ENCODE measurements at regions not wholly inside any gene's neighbourhood (a gene's known extent, or its start where the extent isn't known, plus 50 kb on each side); places are given as distances from the start of the nearest gene placed in this dataset.

DNA sequence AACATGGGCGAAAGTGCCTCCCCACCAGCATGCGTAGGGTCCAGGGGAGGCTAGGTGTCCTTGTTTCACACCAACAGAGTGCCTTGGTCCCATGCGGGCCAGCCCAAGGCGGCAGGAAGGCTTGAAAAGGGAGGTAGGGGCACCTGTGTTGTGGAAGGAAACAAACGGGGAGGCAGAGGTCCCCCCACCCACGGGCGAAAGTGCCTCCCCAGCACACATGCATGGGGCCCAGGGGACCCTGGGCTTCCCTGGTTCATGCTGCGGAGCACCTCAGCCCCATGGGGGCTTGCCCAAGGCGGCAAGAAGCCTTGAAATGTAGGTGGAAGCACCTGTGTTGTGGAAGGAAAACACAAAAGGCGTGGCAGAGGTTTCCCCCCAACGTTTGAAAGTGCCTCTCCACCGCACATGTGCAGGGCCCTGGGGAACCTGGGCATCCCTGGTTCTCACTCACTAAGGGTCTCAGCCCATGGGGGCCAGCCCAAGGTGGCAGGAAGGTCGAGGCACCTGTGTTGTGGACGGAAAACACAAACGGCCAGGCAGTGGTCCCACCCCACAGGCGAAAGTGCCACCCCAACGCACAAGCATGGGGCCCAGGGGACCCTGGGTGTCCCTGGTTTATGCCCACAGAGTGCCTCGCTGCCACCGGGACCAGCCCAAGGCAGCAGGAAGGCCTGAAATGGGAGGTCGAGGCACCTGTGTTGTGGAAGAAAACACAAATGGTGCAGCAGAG, 374.7 kb downstream of the ALG10 start:
- in situ Hi-C loops (cut with HindIII; ENCODE audit: low pct_unique_long_range_greater_than_20kb, low sequenced_read_pairs) = no loop called here
- no peak for DNase-seq (ENCODE audit: low read depth in 1 of 2, low spot score in 1 of 2)

DNA sequence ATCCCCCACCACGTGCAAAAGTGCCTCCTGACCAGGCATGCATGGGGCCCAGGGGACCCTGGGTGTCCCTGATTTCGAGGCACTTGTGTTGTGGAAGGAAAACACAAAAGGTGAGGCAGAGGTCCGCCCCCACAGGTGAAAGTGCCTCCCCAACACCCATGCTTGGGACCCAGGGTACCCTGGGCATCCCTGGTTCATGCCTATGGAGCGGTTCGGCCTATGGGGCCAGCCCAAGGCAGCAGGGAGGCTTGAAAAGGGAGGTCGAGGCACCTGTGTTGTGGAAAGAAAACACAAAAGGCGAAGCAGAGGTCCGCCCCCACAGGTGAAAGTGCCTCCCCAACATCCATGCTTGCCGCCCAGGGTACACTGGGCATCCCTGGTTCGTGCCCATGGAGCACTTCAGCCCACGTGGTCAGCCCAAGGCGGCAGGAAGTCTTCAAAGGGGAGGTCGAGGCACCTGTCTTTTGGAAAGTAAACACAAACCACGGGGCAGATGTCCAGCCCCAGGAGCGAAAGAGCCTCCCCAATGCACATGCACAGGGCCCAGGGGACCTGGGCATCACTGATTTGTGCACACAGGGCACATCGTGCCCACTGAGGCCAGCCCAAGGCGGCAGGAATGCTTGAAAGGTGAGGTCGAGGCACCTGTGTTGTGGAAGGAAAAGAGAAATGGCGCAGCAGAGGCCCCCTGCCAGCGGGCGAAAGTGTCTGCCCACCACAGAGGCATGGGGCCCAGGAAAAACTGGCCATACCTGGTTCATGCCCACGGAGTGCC, 375.5 kb downstream of the ALG10 start:
- in situ Hi-C loops (cut with HindIII; ENCODE audit: low pct_unique_long_range_greater_than_20kb, low sequenced_read_pairs) = no loop called here
- DNase-seq (ENCODE audit: low read depth in 1 of 2, low spot score in 1 of 2) = no peak
- TF ChIP-seq JUND (IDR thresholded peaks at IDR 0.05; ENCODE audit: low read depth) = no peak

More for the DNA sequence above, 374.7 kb downstream of the ALG10 start:
- no peak for TF ChIP-seq JUND (IDR thresholded peaks at IDR 0.05; ENCODE audit: low read depth)

DNA sequence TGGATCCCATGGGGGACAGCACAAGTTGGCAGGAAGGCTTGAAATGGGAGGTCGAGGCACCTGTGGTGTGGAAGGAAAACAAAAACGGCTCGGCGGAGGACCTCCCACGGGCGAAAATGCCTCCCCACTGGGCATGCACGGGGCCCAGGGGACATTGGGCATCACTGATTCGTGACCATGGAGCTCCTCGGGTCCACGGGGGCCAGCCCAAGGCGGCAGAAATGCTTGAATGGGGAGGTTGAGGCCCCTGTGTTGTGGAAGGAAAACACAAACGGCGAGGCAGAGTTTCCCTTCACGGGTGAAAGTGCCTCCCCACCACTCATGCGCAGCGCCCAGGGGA, 376.0 kb downstream of the ALG10 start:
- TF ChIP-seq JUND (IDR thresholded peaks at IDR 0.05; ENCODE audit: low read depth) = no peak
- in situ Hi-C loops (cut with HindIII; ENCODE audit: low pct_unique_long_range_greater_than_20kb, low sequenced_read_pairs) = no loop called here
- no peak for DNase-seq (ENCODE audit: low read depth in 1 of 2, low spot score in 1 of 2)

DNA sequence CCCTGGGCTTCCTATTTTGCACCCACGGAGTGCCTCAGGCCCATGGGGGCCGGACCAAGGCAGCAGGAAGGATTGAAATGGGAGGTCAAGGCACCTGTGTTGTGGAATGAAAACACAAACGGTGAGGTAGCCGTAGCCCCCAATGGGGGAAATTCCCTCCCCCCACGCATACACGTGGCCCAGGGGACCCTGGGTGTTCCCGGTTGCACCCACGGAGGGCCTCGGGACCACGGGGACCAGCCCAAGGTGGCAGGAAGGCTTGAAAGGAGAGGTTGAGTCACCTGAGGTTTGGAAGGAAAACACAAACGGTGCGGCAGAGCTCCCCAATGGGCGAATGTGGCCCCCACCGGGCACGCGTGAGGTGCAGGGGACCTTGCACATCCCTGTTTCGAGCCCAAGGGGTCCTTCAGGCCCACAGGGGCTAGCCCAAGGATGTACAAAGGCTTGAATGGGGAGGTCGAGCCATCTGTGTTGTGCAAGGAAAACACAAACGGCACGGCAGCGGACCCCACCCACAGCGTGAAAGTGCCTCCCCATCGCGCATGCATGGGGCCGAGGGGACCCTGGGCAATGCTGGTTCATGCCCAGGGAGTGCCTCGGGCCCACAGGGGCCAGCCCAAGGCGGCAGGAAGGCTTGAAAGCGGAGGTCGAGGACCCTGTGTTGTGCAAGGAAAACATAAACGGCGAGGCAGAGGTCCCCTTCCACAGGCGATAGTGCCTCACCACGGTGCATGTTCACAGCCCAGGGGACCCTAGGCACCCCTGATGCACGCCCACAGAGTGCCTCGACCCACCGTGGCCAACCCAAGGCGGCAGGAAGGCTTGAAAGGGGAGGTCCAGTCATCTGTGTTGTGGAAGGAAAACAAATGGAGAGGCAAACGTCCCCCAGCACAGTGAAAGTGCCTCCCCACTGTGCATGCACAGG, 376.7 kb downstream of the ALG10 start:
- in situ Hi-C loops (cut with HindIII; ENCODE audit: low pct_unique_long_range_greater_than_20kb, low sequenced_read_pairs) = no loop called here
- no peak for TF ChIP-seq JUND (IDR thresholded peaks at IDR 0.05; ENCODE audit: low read depth)
- no peak for DNase-seq (ENCODE audit: low read depth in 1 of 2, low spot score in 1 of 2)

DNA sequence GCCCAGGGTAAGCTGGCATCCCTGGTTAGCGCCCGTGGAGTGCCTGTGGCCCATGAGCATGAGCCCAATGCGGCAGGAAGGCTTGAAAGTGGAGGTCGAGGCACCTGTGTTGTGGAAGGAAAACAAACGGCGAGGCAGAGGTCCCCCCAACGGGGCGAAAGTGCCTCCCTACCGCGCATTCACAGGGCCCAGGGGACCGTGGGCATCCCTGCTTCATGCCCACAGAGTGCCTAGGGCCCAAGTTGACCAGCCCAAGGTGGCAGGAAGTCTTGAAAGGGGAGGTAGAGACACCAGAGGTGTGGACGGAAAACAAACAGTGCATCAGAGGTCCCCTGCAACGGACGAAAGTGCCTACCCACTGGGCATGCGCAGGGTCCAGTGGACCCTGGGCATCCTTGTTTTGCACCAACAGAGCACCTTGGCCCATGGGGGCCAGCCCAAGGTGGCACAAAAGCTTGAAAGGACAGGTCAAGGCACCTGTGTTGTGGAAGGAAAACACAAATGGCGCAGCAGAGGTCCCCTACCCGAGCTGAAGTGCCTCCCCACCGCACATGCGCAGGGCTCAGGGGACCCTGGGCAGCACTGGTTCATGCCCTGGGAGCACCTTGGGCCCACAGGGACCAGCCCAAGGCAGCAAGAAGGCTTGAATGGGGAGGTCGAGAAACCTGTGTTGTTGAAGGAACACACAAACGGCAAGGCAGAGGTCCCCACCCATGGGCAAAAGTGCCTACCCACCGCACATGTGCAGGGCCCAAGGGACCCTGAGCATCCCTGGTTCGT, 377.5 kb downstream of the ALG10 start:
- in situ Hi-C loops (cut with HindIII; ENCODE audit: low pct_unique_long_range_greater_than_20kb, low sequenced_read_pairs) = no loop called here
- TF ChIP-seq JUND (IDR thresholded peaks at IDR 0.05; ENCODE audit: low read depth) = no peak
- no peak for DNase-seq (ENCODE audit: low read depth in 1 of 2, low spot score in 1 of 2)

DNA sequence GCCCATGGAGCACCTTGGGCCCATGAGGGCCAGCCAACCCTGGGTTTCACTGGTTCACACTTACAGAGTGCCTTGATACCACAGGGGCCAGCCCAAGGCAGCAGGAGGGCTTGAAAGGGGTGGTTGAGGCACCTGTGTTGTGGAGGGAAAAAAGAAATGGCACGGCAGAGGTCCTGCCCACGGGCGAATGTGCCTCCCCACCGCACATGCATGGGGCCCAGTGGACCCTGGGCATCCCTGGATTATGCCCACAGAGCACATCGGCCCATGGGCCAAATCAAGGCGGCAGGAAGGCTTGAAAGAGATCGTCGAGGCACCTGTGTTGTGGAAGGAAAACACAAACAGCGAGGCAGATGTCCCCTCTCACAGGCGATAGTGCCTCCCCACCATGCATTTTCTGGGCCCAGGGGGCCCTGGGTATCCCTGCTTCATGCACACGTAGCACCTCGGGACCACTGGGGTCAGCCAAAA, 378.1 kb downstream of the ALG10 start:
- no peak for TF ChIP-seq JUND (IDR thresholded peaks at IDR 0.05; ENCODE audit: low read depth)
- DNase-seq (ENCODE audit: low read depth in 1 of 2, low spot score in 1 of 2) = no peak
- in situ Hi-C loops (cut with HindIII; ENCODE audit: low pct_unique_long_range_greater_than_20kb, low sequenced_read_pairs) = no loop called here

DNA sequence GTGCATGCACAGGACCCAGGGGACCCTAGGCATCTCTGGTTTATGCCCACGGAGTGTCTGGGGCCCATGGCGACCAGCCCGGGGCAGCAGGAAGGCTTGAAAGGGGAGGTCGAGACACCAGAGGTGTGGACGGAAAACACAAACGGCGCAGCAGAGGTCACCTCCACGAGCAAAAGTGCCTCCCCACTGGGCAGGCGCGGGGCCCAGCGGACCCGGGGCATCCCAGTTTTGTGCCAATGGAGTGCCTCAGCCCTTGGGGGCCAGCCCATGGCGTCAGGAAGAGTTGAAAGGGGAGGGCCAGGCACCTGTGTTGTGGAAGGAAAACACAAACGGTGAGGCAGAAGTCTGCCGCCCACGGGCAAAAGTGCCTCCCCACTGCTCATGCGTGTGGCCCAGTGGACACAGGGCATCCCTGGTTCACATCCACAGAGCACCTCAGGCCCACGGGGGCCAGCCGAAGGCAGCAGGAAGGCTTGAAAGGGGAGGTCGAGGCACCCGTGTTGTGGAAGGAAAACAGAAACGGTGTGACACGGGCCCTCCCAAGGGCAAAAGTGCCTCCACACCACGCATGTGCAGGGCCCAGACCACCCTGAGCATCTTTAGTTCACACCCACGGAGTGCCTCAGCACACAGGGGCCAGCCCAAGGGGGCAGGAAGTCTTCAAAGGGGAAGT, 378.8 kb downstream of the ALG10 start:
- in situ Hi-C loops (cut with HindIII; ENCODE audit: low pct_unique_long_range_greater_than_20kb, low sequenced_read_pairs) = no loop called here
- TF ChIP-seq JUND (IDR thresholded peaks at IDR 0.05; ENCODE audit: low read depth) = no peak
- DNase-seq (ENCODE audit: low read depth in 1 of 2, low spot score in 1 of 2) = no peak

DNA sequence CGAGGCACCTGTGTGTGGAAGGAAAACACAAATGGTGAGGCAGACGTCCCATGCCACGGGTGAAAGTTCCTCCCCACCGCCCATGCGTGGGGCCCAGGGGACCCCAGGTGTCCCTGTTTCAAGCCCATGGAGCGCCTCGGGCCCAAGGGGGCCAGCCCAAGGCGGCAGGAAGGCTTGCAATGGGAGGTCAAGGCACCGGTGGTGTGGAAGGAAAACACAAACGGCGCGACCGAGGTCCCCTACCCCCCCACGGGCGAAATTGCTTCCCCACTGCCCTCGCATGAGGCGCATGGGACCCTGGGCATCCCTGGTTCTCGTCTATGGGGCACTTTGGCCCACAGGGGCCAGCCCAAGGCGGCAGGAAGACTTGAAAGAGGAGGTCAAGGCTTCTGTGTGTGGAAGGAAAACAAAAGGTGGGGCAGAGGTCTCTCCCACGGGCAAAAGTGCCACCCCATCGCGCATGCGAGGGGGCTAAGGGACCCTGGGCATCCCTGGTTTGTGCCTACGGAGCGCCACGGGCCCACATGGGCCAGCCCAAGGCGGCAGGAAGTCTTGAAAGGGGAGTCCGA, 379.4 kb downstream of the ALG10 start:
- TF ChIP-seq JUND (IDR thresholded peaks at IDR 0.05; ENCODE audit: low read depth) = no peak
- no peak for DNase-seq (ENCODE audit: low read depth in 1 of 2, low spot score in 1 of 2)
- in situ Hi-C loops (cut with HindIII; ENCODE audit: low pct_unique_long_range_greater_than_20kb, low sequenced_read_pairs) = no loop called here

DNA sequence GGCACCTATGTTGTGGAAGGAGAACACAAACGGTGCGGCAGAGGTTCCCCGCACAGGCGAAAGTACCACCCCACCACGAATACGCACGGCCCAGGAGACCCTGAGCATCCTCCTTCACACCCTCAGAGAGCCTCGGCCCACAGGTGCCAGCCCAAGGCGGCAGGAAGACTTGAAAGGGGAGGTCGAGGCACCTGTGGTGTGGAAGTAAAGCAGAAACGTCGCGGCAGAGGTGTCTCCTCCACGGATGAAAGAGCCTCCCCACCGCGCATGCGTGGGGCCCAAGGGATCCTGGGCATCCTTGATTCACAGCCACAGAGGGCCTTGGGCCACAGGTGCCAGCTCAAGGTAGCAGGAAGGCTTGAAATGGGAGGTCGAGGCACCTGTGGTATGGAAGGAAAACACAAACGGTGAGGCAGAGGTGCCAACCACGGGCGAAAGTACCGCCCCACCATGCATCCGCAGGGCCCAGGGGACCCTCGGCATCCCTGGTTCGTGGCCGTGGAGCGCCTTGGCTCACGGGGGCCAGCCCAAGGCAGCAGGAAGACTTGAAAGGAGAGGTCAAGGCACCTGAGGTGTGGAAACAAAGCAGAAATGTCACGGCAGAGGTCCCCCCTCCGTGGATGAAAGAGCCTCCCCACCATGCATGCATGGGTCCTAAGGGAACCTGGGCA, 380.1 kb downstream of the ALG10 start:
- peak in 1 of 2 experiments; percentile 28 for DNase-seq (ENCODE audit: low read depth in 1 of 2, low spot score in 1 of 2)
- in situ Hi-C loops (cut with HindIII; ENCODE audit: low pct_unique_long_range_greater_than_20kb, low sequenced_read_pairs) = no loop called here
- TF ChIP-seq JUND (IDR thresholded peaks at IDR 0.05; ENCODE audit: low read depth) = no peak

DNA sequence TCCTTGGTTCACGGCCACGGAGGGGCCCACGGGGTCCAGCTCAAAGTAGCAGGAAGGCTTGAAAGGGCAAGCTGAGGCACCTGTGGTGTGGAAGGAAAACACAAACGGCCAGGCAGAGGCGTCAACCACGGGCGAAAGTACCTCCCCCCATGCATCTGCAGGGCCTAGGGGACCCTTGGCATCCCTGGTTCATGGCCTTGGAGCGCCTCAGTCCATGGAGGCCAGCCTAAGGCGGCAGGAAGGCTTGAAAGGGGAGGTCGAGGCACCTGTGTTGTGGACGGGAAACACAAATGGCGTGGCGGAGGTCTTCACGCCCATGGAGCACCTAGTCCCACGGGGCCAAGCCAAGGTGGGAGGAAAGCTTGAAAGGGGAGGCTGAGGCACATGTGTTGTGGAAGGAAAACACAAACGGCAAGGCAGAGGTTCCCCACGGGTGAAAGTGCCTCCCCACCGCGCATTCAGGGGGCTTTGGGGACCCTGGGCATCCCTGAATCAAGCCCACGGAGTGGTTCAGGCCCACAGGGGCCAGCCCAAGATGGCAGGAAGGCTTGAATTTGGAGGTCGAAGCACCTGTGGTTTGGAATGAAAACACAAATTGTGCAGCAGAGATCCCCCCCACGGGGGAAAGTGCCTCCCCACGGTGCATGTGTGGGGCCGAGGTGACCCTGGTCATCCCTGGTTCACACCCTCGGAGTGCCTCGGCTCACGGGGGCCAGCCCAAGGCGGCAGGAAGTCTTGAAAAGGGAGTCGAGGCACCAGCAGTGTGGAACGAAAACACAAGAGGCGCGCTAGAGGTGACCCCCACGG, 380.8 kb downstream of the ALG10 start:
- TF ChIP-seq JUND (IDR thresholded peaks at IDR 0.05; ENCODE audit: low read depth) = no peak
- DNase-seq (ENCODE audit: low read depth in 1 of 2, low spot score in 1 of 2) = no peak
- in situ Hi-C loops (cut with HindIII; ENCODE audit: low pct_unique_long_range_greater_than_20kb, low sequenced_read_pairs) = no loop called here

Measured in T47D (cell line).